ENCODE measurements at regions not wholly inside any gene's neighbourhood (a gene's known extent, or its start where the extent isn't known, plus 50 kb on each side); places are given as distances from the start of the nearest gene placed in this dataset.

DNA sequence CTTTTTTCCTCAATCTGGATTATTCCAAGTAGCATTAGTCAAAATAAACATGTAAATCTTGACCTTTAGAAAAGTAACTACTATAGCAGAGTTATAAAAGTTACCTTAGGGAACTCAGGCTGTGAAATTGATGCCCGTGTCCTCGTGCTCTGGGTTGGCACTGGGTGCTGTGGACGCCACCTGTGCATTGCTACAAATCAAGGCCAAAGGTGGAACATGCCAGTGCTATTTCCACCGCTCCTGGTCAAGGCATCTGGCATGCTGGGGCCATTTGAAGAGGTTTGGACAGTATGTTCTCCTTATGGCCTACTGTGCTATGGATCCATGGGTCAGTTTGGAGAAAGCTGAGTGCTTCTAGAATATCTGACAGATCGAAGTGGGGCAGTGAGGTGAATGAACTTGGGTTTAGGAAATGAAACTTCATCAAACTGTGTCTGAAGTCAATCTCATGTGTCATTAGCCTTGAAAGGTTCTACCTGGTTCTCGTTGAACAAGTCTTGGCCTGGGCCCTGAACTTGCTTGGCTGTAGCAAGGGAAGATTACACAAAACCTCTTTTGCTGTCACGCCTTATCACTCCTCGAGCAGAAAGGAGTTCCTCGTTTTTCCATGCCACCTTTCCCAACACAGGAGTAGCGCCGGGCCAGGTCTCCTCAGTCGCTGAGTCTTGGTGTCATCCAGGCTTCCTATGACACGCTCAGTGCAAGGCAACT lies 397.6 kb upstream of the RGMA start:
- TF ChIP-seq, protein P1, sequence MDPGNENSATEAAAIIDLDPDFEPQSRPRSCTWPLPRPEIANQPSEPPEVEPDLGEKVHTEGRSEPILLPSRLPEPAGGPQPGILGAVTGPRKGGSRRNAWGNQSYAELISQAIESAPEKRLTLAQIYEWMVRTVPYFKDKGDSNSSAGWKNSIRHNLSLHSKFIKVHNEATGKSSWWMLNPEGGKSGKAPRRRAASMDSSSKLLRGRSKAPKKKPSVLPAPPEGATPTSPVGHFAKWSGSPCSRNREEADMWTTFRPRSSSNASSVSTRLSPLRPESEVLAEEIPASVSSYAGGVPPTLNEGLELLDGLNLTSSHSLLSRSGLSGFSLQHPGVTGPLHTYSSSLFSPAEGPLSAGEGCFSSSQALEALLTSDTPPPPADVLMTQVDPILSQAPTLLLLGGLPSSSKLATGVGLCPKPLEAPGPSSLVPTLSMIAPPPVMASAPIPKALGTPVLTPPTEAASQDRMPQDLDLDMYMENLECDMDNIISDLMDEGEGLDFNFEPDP (CRISPR knock-in tag; IDR thresholded peaks at IDR 0.05): no peak
- TF ChIP-seq, protein P2, sequence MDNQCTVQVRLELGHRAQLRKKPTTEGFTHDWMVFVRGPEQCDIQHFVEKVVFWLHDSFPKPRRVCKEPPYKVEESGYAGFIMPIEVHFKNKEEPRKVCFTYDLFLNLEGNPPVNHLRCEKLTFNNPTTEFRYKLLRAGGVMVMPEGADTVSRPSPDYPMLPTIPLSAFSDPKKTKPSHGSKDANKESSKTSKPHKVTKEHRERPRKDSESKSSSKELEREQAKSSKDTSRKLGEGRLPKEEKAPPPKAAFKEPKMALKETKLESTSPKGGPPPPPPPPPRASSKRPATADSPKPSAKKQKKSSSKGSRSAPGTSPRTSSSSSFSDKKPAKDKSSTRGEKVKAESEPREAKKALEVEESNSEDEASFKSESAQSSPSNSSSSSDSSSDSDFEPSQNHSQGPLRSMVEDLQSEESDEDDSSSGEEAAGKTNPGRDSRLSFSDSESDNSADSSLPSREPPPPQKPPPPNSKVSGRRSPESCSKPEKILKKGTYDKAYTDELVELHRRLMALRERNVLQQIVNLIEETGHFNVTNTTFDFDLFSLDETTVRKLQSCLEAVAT (IDR thresholded peaks at IDR 0.05): no peak
- TF ChIP-seq ZNF12 (CRISPR knock-in tag; IDR thresholded peaks at IDR 0.05): no peak
- no TSS peak for BruUV-seq (replicated peaks)
- no peak overlapping the region for H2AFZ ChIP-seq (ENCODE audit: low read depth, low read length)
- in situ Hi-C loops (cut with MboI) (no loop called here), intact Hi-C loops (cut with micrococcal nuclease) (no loop called here)
- no peak overlapping the region for H3K4me3 ChIP-seq
- no peaks in the 10 kb centered on the region for H3K9me1 ChIP-seq (ENCODE audit: control insufficient read depth, insufficient read depth, low read length)
- DNase-seq (ENCODE audit: extremely low read depth in 1 of 4, low spot score in 3 of 4): no peak
- H3K9me3 ChIP-seq (replicated peaks; ENCODE audit: control insufficient read depth, insufficient read depth, low read depth, low read length): no peaks in the 10 kb centered on the region
- WGBS (ENCODE audit: insufficient coverage, low coverage, missing lambda C conversion rate): 1% methylated on average over 13 of the region's 13 CpGs
- H3K4me1 ChIP-seq (replicated peaks in 1 of 2; ENCODE audit: control insufficient read depth in 2 of 2, insufficient read depth in 2 of 2, low read length in 2 of 2): no peaks in the 10 kb centered on the region
- no peak for ATAC-seq
- POLR2A ChIA-PET: no interaction called here
- no peaks in the 10 kb centered on the region for H3K36me3 ChIP-seq (ENCODE audit: control insufficient read depth, insufficient read depth, low read length)
- H3K27me3 ChIP-seq (ENCODE audit: control insufficient read depth in 2 of 2, insufficient read depth in 2 of 2, low read length in 2 of 2): no peaks in the 10 kb centered on the region
- no peak for FAIRE-seq
- no peak overlapping the region for H3K27ac ChIP-seq (ENCODE audit: extremely low read depth, low read depth, low read length)
- H4K20me1 ChIP-seq (replicated peaks; ENCODE audit: control insufficient read depth, insufficient read depth, low read length): no peaks in the 10 kb centered on the region
- H3K4me2 ChIP-seq (ENCODE audit: insufficient read depth, low read length): no peak overlapping the region
- CTCF ChIA-PET (ENCODE audit: low intra/inter-chr PET ratio): interaction anchor here (0.5 kb wide), 1 partner anchor 789 kb away, joined by 4 read pairs; no protein-coding TSS in a partner anchor
- H3K9ac ChIP-seq (ENCODE audit: insufficient read depth in 1 of 2, low read depth in 2 of 2, low read length in 2 of 2): no peak overlapping the region
- H3K79me2 ChIP-seq (ENCODE audit: control insufficient read depth, insufficient read depth, low read length): no peaks in the 10 kb centered on the region

All from K562 (cell line).